ENCODE measurements at regions not wholly inside any gene's neighbourhood (a gene's known extent, or its start where the extent isn't known, plus 50 kb on each side); places are given as distances from the start of the nearest gene placed in this dataset.

GRCh38 chr13:21777166-21777565 is 106.3 kb downstream of the FGF9 start:
- in situ Hi-C loops (cut with MboI; ENCODE audit: low sequenced_read_pairs) = no loop called here
- dilution Hi-C loops (cut with HindIII; ENCODE audit: low sequenced_read_pairs, unreplicated experiment) = no loop called here
- intact Hi-C loops (cut with micrococcal nuclease) = no loop called here

More at GRCh38 chr13:21777166-21777565, 106.3 kb downstream of the FGF9 start:
- Histone ChIP-seq H3K4ac (ENCODE audit: low read depth, low read length) (no peak overlapping the region), H3K18ac (ENCODE audit: low read depth, low read length) (no peak overlapping the region), H3K14ac (replicated peaks; ENCODE audit: low read depth, low read length) (no peak overlapping the region), H3K36me3 (ENCODE audit: control insufficient read depth, insufficient read depth, low read length) (no peaks in the 10 kb centered on the region), H2AFZ (replicated peaks; ENCODE audit: low read length, poor library complexity) (no peak overlapping the region), H4K20me1 (ENCODE audit: insufficient read depth, low read length) (no peaks in the 10 kb centered on the region), H3K79me1 (ENCODE audit: low read depth in 1 of 2, low read length in 2 of 2) (no peaks in the 10 kb centered on the region), H2BK5ac (ENCODE audit: low read depth, low read length, poor library complexity, severe bottlenecking) (no peak overlapping the region), H3K27ac (ENCODE audit: insufficient read depth, low read length) (no peak overlapping the region), H3K9me1 (ENCODE audit: insufficient read depth, low read length) (no peaks in the 10 kb centered on the region), H2BK120ac (ENCODE audit: low read depth, low read length) (no peak overlapping the region), H4K5ac (ENCODE audit: low read depth, low read length) (no peak overlapping the region), H3K4me1 (ENCODE audit: control insufficient read depth, insufficient read depth, low read length) (peaks cover 2% of the 10 kb centered on the region; the same call in 1 of the 2 replicates), H3K4me2 (ENCODE audit: low read depth, low read length) (no peak overlapping the region), H4K91ac (ENCODE audit: insufficient read depth, low read depth, low read length) (no peak overlapping the region), H3K27me3 (ENCODE audit: control insufficient read depth, insufficient read depth, low read length) (peaks cover 2% of the 10 kb centered on the region; the same call in 1 of the 2 replicates), H3K23ac (ENCODE audit: low read depth, low read length) (no peak overlapping the region), H2BK15ac (ENCODE audit: low read depth, low read length) (no peak overlapping the region), H2AK9ac (replicated peaks; ENCODE audit: low read depth, low read length, poor library complexity) (no peak overlapping the region), H3K56ac (ENCODE audit: extremely low read depth, insufficient read depth, low read length) (no peak overlapping the region), H4K8ac (ENCODE audit: low read depth in 2 of 2, low read length in 2 of 2) (no peak overlapping the region), H2AK5ac (ENCODE audit: low read depth, low read length) (no peak overlapping the region), H3K9ac (ENCODE audit: low read depth, low read length) (no peak overlapping the region), H3K9me3 (ENCODE audit: control insufficient read depth, insufficient read depth, low read length) (peaks cover 3% of the 10 kb centered on the region; the same call in 1 of the 2 replicates), H2BK20ac (ENCODE audit: low read depth, low read length) (no peak overlapping the region), H3K4me3 (ENCODE audit: insufficient read depth, low read depth, low read length) (no peak overlapping the region)
- no CpG with 5 or more reads among the region's 1 CpG for WGBS, 2 experiments (ENCODE audit: extremely low coverage in 2 of 2, insufficient read length in 1 of 2)
- ChIA-PET CTCF (no interaction called here), POLR2A (ENCODE audit: unreplicated experiment) (no interaction called here)
- ATAC-seq (ENCODE audit: low read depth) (no peak; the same call in none of the 2 replicates), DNase-seq (no peak)
- TF ChIP-seq POLR2A (IDR thresholded peaks at IDR 0.05; ENCODE audit: low read depth, low read length) = no peak
- TF ChIP-seq CHD1 (IDR thresholded peaks at IDR 0.05; ENCODE audit: low read depth, low read length) = no peak
- no peak for TF ChIP-seq CTCF (conservative IDR thresholded peaks at IDR 0.05; ENCODE audit: low read depth, low read length)
- TF ChIP-seq MXI1 (IDR thresholded peaks at IDR 0.05; ENCODE audit: borderline replicate concordance, low read depth, low read length) = no peak
- TF ChIP-seq FOS (IDR thresholded peaks at IDR 0.05; ENCODE audit: low read depth, low read length) = no peak
- TF ChIP-seq NFE2L2 (IDR thresholded peaks at IDR 0.05; ENCODE audit: low read depth, low read length) = no peak
- TF ChIP-seq, protein P1, sequence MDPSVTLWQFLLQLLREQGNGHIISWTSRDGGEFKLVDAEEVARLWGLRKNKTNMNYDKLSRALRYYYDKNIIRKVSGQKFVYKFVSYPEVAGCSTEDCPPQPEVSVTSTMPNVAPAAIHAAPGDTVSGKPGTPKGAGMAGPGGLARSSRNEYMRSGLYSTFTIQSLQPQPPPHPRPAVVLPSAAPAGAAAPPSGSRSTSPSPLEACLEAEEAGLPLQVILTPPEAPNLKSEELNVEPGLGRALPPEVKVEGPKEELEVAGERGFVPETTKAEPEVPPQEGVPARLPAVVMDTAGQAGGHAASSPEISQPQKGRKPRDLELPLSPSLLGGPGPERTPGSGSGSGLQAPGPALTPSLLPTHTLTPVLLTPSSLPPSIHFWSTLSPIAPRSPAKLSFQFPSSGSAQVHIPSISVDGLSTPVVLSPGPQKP (IDR thresholded peaks at IDR 0.05; ENCODE audit: borderline replicate concordance, low read depth, low read length) = no peak
- no peak for TF ChIP-seq CEBPB (IDR thresholded peaks at IDR 0.05; ENCODE audit: low read depth, low read length)
- no peak for TF ChIP-seq SMC3 (IDR thresholded peaks at IDR 0.05; ENCODE audit: low read depth, low read length)
- no peak for TF ChIP-seq MAZ (IDR thresholded peaks at IDR 0.05; ENCODE audit: borderline replicate concordance, low read depth, low read length)
- TF ChIP-seq RCOR1 (IDR thresholded peaks at IDR 0.05; ENCODE audit: insufficient replicate concordance, low read length) = no peak
- TF ChIP-seq RAD21 (IDR thresholded peaks at IDR 0.05; ENCODE audit: low read length) = no peak
- no peak for TF ChIP-seq MAFK (IDR thresholded peaks at IDR 0.05; ENCODE audit: low read depth, low read length)
- no peak for TF ChIP-seq BHLHE40 (IDR thresholded peaks at IDR 0.05; ENCODE audit: low read depth, low read length)
- TF ChIP-seq RFX5 (IDR thresholded peaks at IDR 0.05; ENCODE audit: low read depth, low read length) = no peak
- TF ChIP-seq, protein P2, sequence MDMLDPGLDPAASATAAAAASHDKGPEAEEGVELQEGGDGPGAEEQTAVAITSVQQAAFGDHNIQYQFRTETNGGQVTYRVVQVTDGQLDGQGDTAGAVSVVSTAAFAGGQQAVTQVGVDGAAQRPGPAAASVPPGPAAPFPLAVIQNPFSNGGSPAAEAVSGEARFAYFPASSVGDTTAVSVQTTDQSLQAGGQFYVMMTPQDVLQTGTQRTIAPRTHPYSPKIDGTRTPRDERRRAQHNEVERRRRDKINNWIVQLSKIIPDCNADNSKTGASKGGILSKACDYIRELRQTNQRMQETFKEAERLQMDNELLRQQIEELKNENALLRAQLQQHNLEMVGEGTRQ (IDR thresholded peaks at IDR 0.05; ENCODE audit: low read depth, low read length) = no peak
- no TSS peak for BruUV-seq (replicated peaks)
